Uterus (tissue), 2 donors: ENCODE measurements at regions not wholly inside any gene's neighbourhood (a gene's known extent, or its start where the extent isn't known, plus 50 kb on each side); places are given as distances from the start of the nearest gene placed in this dataset.

Experiments
- CTCF ChIP-seq, 4 experiments: fragments of 200-600 bp in 2 of 4; fragments of 450-650 bp in 2 of 4; sonication (generic) in 2 of 4; IDR thresholded peaks; one replicate each; pipeline ENCODE4 v1.5.1; 2016 to 2019; ENCODE audit warnings: antibody characterized with exemption in 4 of 4, mild to moderate bottlenecking in 2 of 4, moderate library complexity in 1 of 4
- POLR2A ChIP-seq, 2 donors: fragments of 450-650 bp; IDR thresholded peaks; one replicate each; pipeline ENCODE4 v1.6.1; 2016; ENCODE audit warnings: antibody characterized with exemption in 2 of 2, mild to moderate bottlenecking in 1 of 2, moderate library complexity in 1 of 2

- TF ChIP-seq CTCF (IDR thresholded peaks at IDR 0.05) (no peak), POLR2A (IDR thresholded peaks at IDR 0.05) (no peak)
Measured at GRCh38 chr1:65054481-65054880, 88.1 kb upstream of the JAK1 start.
